B cell (primary cell): ENCODE measurements at regions not wholly inside any gene's neighbourhood (a gene's known extent, or its start where the extent isn't known, plus 50 kb on each side); places are given as distances from the start of the nearest gene placed in this dataset.

Experiments used
- ATAC-seq: fragments of 200-7000 bp; cut with Tn5 transposase; one replicate; pipeline ENCODE4 v1.10.0; 2021; ENCODE audit warnings: low read depth, mild to moderate bottlenecking, moderate number of reproducible peaks, moderate library complexity
- CTCF ChIA-PET: fragments of 350-600 bp; sonication (Branson Sonifier 250); formaldehyde crosslinking; loops from one replicate; lab custom pipeline; 2021; ENCODE audit warnings: antibody characterized with exemption, inconsistent platforms; lab: Charles Lee
- POLR2A ChIA-PET: fragments of 350-600 bp; sonication (Branson Sonifier 250); formaldehyde crosslinking; loops from one replicate; lab custom pipeline; 2021; ENCODE audit warnings: antibody characterized with exemption; lab: Charles Lee
- DNase-seq: peaks from one replicate; pipeline ENCODE4 v3.0.0; 2013
- H2AFZ ChIP-seq: 2 replicates; pipeline ENCODE4 v1.6.1; 2012; ENCODE audit warnings: mild to moderate bottlenecking, low read depth, low read length; ENCODE audit not compliant: insufficient read depth, poor library complexity, severe bottlenecking
- H3K27ac ChIP-seq, 2 donors: 1 replicate in 1 of 2; 2 replicates in 1 of 2; pipeline ENCODE4 v1.5.1; 2012 to 2013; ENCODE audit warnings: low read length in 2 of 2, mild to moderate bottlenecking in 2 of 2, moderate library complexity in 1 of 2
- H3K27me3 ChIP-seq, 4 experiments: fragments of 200-600 bp in 1 of 4; sonication (generic) in 1 of 4; replicated peaks in 1 of 4; 1 replicate in 2 of 4; 2 replicates in 2 of 4; pipeline versions ENCODE4 v1.6.1 to v1.7.0; 2013 to 2016; ENCODE audit warnings: low read length in 3 of 4, mild to moderate bottlenecking in 2 of 4, mixed read lengths in 1 of 4, moderate library complexity in 1 of 4; ENCODE audit not compliant: insufficient read depth in 4 of 4, control insufficient read depth in 3 of 4; ENCODE audit errors: control extremely low read depth in 1 of 4
- H3K36me3 ChIP-seq, 2 experiments: replicated peaks in 1 of 2; 1 replicate in 1 of 2; 2 replicates in 1 of 2; pipeline versions ENCODE4 v1.6.1 to v1.7.1; 2013; ENCODE audit warnings: low read length in 1 of 2; ENCODE audit not compliant: insufficient read depth in 2 of 2, control insufficient read depth in 1 of 2; ENCODE audit errors: control extremely low read depth in 1 of 2, extremely low read depth in 1 of 2
- H3K4me1 ChIP-seq, 2 donors: fragments of 200-600 bp in 1 of 2; sonication (generic) in 1 of 2; 1 replicate in 1 of 2; 2 replicates in 1 of 2; pipeline versions ENCODE4 v1.5.1 to v1.6.1; 2013 to 2017; ENCODE audit warnings: low read length in 2 of 2; ENCODE audit not compliant: control insufficient read depth in 2 of 2, insufficient read depth in 2 of 2
- H3K4me2 ChIP-seq: replicated peaks from 2 replicates; pipeline ENCODE3; 2012; ENCODE audit warnings: mild to moderate bottlenecking, low read depth, low read length; ENCODE audit not compliant: poor library complexity, severe bottlenecking
- H3K4me3 ChIP-seq, 5 experiments: fragments of 200-600 bp in 1 of 5; sonication (generic) in 1 of 5; 1 replicate in 3 of 5; 2 replicates in 2 of 5; pipeline versions ENCODE4 v1.5.1 to v1.7.0; 2011 to 2016; ENCODE audit warnings: low read length in 4 of 5, mild to moderate bottlenecking in 4 of 5, low read depth in 2 of 5, control low read depth in 1 of 5, moderate library complexity in 1 of 5; ENCODE audit not compliant: insufficient read depth in 1 of 5; ENCODE audit errors: control extremely low read depth in 1 of 5, extremely low read depth in 1 of 5
- H3K79me2 ChIP-seq: fragments of 200-600 bp; sonication (generic); one replicate; pipeline ENCODE4 v1.6.0; 2016; ENCODE audit warnings: low read length; ENCODE audit not compliant: control insufficient read depth, insufficient read depth
- H3K9ac ChIP-seq: fragments of 200-600 bp; sonication (generic); 2 replicates; pipeline ENCODE4 v1.6.1; 2017; ENCODE audit warnings: mild to moderate bottlenecking, low read length, moderate library complexity
- H3K9me3 ChIP-seq, 3 donors: one replicate each; pipeline versions ENCODE4 v1.6.1 to v1.7.1; 2013; ENCODE audit warnings: low read length in 2 of 3; ENCODE audit not compliant: control insufficient read depth in 2 of 3, insufficient read depth in 1 of 3; ENCODE audit errors: control extremely low read depth in 1 of 3
- H4K20me1 ChIP-seq: 2 replicates; pipeline ENCODE4 v1.6.0; 2012; ENCODE audit warnings: mild to moderate bottlenecking, low read length; ENCODE audit not compliant: insufficient read depth, control insufficient read depth, poor library complexity, severe bottlenecking
- H3K27ac Mint-ChIP-seq: one replicate; pipeline ENCODE4 v1.8.0; 2021; ENCODE audit warnings: mixed read lengths
- H3K27me3 Mint-ChIP-seq: one replicate; pipeline ENCODE4 v1.8.0; 2021; ENCODE audit warnings: mixed read lengths
- H3K4me1 Mint-ChIP-seq: one replicate; pipeline ENCODE4 v1.8.0; 2021; ENCODE audit warnings: mixed read lengths
- H3K4me3 Mint-ChIP-seq: one replicate; pipeline ENCODE4 v1.8.0; 2021; ENCODE audit warnings: mixed read lengths
- H3K9me3 Mint-ChIP-seq: one replicate; pipeline ENCODE4 v1.8.0; 2022; ENCODE audit warnings: mixed read lengths; ENCODE audit not compliant: insufficient read depth
- EZH2 ChIP-seq: IDR thresholded peaks from 2 replicates; pipeline ENCODE4 v1.6.1; 2012; ENCODE audit warnings: borderline replicate concordance, low read depth, mild to moderate bottlenecking, moderate library complexity, low read length; ENCODE audit not compliant: insufficient read depth, poor library complexity, severe bottlenecking
- WGBS: methylation state at CpG from one replicate; pipeline ENCODE4 v1.1.5; 2013; ENCODE audit warnings: missing lambda C conversion rate; ENCODE audit not compliant: insufficient coverage; 5-methylcytosine and 5-hydroxymethylcytosine counted together
- intact Hi-C: fragments of 100-400 bp; cut with micrococcal nuclease; formaldehyde crosslinking; loops from one replicate; pipeline ENCODE4 v1.10.0; 2022
- TF ChIP-seq, protein P1 (sequence below): fragments of 200-600 bp; IDR thresholded peaks from one replicate; pipeline ENCODE4 v1.8.0; 2022; ENCODE audit warnings: antibody characterized with exemption, mild to moderate bottlenecking

DNA sequence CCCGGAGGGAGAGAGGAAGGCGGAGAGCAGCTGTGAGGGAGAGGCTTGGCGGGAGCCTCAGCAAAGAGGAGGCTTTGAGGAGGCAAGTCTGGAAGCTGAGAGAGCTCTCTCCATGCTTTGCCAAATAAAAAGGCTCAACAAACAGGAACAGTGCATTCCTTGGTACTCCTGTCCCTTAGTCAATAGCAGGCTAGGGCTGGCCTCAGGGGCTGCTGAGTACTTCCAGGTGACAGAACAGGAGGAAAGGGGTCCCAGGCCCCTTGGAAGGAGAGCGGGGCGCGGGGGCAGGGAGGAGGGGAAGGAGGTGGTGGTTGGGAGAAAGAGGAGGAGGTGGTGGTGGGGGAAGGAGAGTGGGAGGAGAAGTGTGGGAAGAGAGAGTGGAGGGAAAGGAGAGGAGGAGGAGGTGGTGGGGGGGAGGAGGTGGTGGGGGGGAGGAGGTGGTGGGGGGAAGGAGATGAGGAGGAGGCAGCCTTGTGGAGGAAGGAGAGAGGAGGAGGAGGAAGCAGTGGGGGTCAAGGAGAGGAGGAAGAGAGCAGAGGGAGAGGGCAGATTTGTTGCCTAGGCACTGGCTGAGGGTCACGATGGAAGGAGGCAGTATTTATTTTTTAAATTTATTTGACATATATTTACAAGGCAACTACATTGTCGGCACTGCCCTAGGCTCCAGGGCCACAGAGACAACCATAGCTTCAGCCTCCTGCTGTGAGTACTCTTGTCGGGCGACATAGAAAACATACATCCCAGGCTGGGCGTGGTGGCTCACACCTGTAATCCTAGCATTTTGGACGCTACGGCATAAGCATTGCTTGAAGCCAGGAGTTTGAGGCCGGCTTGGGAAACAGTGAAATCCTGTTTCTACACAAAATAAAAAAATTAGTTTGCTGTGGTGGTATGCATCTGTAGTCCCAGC, 74.2 kb upstream of the ZBED5 start:
- Mint-ChIP-seq H3K27ac (no peak overlapping the region), H3K4me3 (peak overlapping the region; percentile 87), H3K9me3 (no peaks in the 10 kb centered on the region), H3K27me3 (peaks cover 29% of the 10 kb centered on the region), H3K4me1 (peaks cover 16% of the 10 kb centered on the region)
- H3K4me2 ChIP-seq = peak overlapping the region; percentile 99
- ChIA-PET POLR2A (interaction anchor here (0.6 to 0.9 kb wide), 5 partner anchors 48 to 123 kb away, joined by 3 to 12 read pairs (median 5); partner anchors contain the start of gene EIF4G2), CTCF (interaction anchor here (0.6 to 6.1 kb wide), 14 partner anchors 11 to 349 kb away, joined by 3 to 154 read pairs (median 4); no protein-coding TSS in a partner anchor)
- peak overlapping the region; percentile 74 for H3K9ac ChIP-seq
- H3K36me3 ChIP-seq = no peaks in the 10 kb centered on the region
- WGBS = 27% methylated on average over 10 of the region's 14 CpGs
- no peak for ATAC-seq
- intact Hi-C loops = loop anchor here (2.0 to 10.0 kb wide), 6 partner anchors 45 to 910 kb away; partner anchors contain the start of genes EIF4G2, GALNT18, USP47 and ZBED5
- H3K9me3 ChIP-seq = no peaks in the 10 kb centered on the region
- H3K79me2 ChIP-seq = no peaks in the 10 kb centered on the region
- peak overlapping the region; percentile 95 for H2AFZ ChIP-seq
- peak overlapping the region in 4 of 5 experiments; percentile 41 to 77 (median 60) for H3K4me3 ChIP-seq
- no peak for TF ChIP-seq EZH2
- TF ChIP-seq, protein P1, sequence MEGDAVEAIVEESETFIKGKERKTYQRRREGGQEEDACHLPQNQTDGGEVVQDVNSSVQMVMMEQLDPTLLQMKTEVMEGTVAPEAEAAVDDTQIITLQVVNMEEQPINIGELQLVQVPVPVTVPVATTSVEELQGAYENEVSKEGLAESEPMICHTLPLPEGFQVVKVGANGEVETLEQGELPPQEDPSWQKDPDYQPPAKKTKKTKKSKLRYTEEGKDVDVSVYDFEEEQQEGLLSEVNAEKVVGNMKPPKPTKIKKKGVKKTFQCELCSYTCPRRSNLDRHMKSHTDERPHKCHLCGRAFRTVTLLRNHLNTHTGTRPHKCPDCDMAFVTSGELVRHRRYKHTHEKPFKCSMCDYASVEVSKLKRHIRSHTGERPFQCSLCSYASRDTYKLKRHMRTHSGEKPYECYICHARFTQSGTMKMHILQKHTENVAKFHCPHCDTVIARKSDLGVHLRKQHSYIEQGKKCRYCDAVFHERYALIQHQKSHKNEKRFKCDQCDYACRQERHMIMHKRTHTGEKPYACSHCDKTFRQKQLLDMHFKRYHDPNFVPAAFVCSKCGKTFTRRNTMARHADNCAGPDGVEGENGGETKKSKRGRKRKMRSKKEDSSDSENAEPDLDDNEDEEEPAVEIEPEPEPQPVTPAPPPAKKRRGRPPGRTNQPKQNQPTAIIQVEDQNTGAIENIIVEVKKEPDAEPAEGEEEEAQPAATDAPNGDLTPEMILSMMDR = no peak
- H4K20me1 ChIP-seq = no peaks in the 10 kb centered on the region
- H3K4me1 ChIP-seq = peaks cover 22 to 24% of the 10 kb centered on the region in 2 donors
- H3K27ac ChIP-seq = no peak overlapping the region
- DNase-seq = no peak
- H3K27me3 ChIP-seq = peaks cover 0 to 44% (median 28%) of the 10 kb centered on the region in 4 experiments
